MM.1S (cell line): ENCODE measurements at regions not wholly inside any gene's neighbourhood (a gene's known extent, or its start where the extent isn't known, plus 50 kb on each side); places are given as distances from the start of the nearest gene placed in this dataset.

Experiments
- EZH2 ChIP-seq: fragments of 300-600 bp; sonication (generic); optimal IDR thresholded peaks from 2 replicates; pipeline ENCODE3; 2017; ENCODE audit warnings: low read depth, mild to moderate bottlenecking, antibody characterized with exemption, low read length, mixed read lengths
- EZH2phosphoT487 ChIP-seq: fragments of 300-600 bp; sonication (generic); IDR thresholded peaks from 2 replicates; pipeline ENCODE4 v1.6.1; 2018; ENCODE audit warnings: antibody characterized with exemption, low read length
- TF ChIP-seq, protein P1 (sequence below): fragments of 300-600 bp; sonication (generic); IDR thresholded peaks from 2 replicates; pipeline ENCODE4 v1.5.1; 2016; ENCODE audit warnings: antibody characterized with exemption, low read length, mixed read lengths

DNA sequence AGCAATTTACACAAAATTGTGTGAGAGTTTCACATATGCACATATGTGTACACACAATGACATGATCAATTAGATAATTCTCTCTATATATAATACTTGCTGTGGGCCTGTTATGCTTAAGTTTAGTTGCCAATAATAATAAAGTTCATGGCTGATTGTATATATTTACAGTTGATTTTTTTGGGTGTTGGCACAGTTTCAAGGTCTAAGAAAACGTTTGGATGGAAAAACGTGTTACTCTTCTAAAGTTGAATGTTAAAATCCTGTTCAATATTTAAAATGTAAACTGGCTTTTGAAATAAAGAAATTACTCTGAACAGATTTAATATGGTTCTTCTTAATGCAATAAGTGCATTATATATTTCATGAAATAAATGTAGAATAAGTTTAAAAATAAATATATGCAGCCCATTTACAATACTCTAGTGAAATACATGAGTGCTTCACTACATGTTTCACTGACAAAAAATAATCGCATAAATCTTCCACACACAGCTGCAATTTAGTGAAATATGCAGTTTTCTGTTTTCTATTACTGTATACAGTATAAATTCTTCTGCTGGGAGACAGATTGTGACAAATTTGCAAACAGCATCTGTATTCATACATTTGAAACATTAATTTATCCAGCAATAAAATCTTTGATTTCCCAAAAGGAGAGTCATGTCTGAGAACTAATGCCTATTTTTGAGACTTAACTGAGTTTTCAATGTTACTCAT is 586.9 kb upstream of the KLHL1 start:
- TF ChIP-seq, protein P1, sequence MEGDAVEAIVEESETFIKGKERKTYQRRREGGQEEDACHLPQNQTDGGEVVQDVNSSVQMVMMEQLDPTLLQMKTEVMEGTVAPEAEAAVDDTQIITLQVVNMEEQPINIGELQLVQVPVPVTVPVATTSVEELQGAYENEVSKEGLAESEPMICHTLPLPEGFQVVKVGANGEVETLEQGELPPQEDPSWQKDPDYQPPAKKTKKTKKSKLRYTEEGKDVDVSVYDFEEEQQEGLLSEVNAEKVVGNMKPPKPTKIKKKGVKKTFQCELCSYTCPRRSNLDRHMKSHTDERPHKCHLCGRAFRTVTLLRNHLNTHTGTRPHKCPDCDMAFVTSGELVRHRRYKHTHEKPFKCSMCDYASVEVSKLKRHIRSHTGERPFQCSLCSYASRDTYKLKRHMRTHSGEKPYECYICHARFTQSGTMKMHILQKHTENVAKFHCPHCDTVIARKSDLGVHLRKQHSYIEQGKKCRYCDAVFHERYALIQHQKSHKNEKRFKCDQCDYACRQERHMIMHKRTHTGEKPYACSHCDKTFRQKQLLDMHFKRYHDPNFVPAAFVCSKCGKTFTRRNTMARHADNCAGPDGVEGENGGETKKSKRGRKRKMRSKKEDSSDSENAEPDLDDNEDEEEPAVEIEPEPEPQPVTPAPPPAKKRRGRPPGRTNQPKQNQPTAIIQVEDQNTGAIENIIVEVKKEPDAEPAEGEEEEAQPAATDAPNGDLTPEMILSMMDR: no peak
- TF ChIP-seq EZH2phosphoT487: no peak
- no peak for TF ChIP-seq EZH2
